Epithelial cell of esophagus (primary cell): ENCODE measurements at regions not wholly inside any gene's neighbourhood (a gene's known extent, or its start where the extent isn't known, plus 50 kb on each side); places are given as distances from the start of the nearest gene placed in this dataset.

Experiments
- DNase-seq: peaks from one replicate; pipeline ENCODE4 v3.0.0; 2010; ENCODE audit warnings: low read depth
- H3K4me3 ChIP-seq: 2 replicates; pipeline ENCODE4 v1.5.1; 2011; ENCODE audit warnings: mild to moderate bottlenecking, low read length, control low read depth
- TF ChIP-seq, protein P1 (sequence below): IDR thresholded peaks from 2 replicates; pipeline ENCODE4 v1.5.1; 2011; ENCODE audit warnings: low read depth, mild to moderate bottlenecking, low read length, control low read depth, inconsistent platforms; ENCODE audit not compliant: insufficient read depth; ENCODE audit errors: missing control alignments

DNA sequence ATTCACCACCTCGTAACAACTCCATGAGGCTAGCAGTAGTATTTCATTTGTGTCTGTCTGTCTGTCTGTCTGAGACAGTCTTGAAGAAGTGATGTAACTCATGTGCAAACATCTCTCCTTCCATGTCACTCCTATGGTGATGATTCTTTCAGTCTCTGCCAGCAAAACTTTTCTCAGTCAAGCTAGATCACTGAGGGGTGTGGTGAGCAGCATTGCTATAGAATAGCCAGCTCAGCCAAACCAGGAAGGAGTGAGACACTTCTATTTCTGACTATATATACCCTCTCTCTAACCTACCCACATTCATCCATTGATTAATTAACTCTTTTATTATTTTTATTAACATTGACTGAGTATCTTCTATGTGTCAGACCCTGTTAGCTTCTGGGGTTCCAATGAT lies 1095.1 kb upstream of the GYPC start:
- DNase-seq = no peak
- TF ChIP-seq, protein P1, sequence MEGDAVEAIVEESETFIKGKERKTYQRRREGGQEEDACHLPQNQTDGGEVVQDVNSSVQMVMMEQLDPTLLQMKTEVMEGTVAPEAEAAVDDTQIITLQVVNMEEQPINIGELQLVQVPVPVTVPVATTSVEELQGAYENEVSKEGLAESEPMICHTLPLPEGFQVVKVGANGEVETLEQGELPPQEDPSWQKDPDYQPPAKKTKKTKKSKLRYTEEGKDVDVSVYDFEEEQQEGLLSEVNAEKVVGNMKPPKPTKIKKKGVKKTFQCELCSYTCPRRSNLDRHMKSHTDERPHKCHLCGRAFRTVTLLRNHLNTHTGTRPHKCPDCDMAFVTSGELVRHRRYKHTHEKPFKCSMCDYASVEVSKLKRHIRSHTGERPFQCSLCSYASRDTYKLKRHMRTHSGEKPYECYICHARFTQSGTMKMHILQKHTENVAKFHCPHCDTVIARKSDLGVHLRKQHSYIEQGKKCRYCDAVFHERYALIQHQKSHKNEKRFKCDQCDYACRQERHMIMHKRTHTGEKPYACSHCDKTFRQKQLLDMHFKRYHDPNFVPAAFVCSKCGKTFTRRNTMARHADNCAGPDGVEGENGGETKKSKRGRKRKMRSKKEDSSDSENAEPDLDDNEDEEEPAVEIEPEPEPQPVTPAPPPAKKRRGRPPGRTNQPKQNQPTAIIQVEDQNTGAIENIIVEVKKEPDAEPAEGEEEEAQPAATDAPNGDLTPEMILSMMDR = no peak
- H3K4me3 ChIP-seq = no peak overlapping the region

DNA sequence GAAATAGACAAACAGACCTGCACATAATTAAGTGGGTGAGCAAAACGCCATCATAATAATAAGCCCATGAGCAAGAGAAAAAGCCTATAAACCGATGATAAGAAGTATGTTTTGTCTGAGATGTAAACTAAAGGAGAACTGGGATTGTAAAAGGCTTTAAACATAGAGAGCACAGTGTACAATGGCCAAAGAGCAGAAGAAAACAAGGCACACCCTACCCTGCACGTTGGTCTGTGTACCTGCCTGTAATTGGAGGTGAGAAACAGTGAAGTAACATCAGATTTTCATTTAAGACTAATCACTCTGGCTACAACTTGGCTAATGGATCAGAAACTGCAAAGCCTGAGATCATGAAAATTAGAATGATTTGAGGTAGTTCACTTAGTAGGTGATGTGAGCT lies 1094.7 kb upstream of the GYPC start:
- TF ChIP-seq, protein P1 = no peak
- no peak overlapping the region for H3K4me3 ChIP-seq
- DNase-seq = no peak

DNA sequence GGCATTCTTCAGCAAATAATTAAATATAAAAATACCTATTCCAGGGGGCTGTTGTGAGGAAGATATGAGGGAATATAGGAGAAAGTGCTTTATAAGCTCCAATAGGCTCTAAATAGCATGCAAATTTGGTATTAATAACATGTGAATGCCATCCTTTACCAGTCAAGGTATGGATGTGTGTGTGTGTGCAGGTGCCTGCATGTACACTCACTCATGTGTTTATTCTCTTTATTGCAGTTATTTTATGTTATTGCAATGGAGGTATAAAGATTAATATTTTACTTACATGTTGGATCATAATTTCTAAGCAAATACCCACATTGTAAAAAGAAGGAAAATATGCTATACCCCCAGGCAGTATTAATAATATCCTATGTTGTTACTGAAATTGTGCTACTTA lies 1093.0 kb upstream of the GYPC start:
- no peak overlapping the region for H3K4me3 ChIP-seq
- TF ChIP-seq, protein P1 = no peak
- no peak for DNase-seq

DNA sequence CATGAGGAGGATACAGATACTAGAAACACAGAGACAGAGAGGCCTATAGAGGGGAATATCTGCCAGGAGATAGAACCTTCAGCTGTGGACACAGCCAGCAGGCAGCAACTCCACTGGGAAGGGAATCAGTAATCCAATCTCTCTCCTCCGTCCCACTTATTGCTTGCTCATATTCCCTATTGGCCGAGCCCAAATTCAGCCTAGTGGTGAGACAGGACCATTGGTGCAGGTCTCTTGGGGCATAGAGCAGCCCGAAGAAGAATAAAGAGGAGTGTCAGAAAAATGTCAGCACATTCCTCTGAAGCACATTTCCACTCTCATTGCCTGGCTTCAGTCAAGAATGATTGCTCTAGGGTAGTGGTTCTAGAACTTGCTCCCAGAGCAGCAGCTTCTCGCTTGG lies 1091.5 kb upstream of the GYPC start:
- TF ChIP-seq, protein P1 = no peak
- no peak overlapping the region for H3K4me3 ChIP-seq
- DNase-seq = no peak

DNA sequence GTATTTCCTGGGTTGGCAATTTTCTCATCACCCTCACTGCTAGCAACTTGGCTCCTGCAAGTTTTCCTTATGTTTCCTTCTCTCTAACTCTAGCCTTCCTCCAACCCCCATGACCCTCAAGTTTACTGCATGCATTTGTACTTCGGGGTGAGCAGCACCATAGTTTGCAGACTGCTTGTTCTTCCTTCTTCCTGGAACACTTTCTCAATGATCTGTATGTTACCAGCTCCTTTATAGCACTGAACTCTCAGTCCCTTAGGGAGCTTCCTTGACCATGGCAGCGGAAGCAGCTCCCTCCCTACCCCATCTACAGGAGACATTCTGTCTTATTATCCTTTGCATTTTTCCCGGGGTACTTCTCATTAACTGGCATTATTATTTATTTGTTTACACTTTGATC lies 1089.5 kb upstream of the GYPC start:
- TF ChIP-seq, protein P1 = no peak
- no peak for DNase-seq
- H3K4me3 ChIP-seq = no peak overlapping the region

DNA sequence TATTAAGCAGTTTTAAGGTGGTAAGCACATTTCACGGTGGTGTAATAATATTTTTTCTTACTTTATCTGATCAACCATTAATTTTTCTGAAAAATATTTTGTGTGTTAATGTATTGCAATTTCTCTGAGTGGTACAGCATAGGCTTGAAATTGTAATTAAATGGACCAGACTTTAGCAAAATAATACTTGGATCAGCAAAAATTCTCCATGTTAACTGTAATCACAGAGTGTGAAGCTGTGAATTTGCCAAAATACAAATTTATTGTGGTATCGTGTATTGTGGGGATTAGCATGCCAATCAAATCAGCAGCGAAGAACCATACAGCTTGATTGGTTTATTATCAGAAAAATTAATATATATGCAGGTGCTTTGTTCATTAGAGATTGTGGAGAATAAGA lies 1088.9 kb upstream of the GYPC start:
- no peak overlapping the region for H3K4me3 ChIP-seq
- DNase-seq = no peak
- TF ChIP-seq, protein P1 = no peak

DNA sequence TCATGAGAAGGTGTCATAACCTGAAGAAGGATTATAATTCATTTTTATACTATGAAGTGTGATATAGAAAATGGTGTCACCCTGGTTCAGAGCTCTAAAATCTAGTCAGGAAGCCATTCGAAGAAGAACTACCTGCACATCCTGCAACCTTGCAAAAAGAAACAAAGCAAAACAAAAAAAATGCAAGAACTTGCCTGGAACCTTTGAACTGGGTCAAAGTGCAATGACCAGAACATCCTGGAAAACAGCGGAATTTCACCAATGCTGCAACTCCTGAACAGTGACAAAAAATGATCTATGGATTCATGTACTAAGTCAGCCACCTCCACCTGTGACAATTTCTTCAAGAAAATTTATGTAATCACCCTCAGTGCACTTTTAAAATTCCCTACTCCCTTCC lies 1083.3 kb upstream of the GYPC start:
- TF ChIP-seq, protein P1 = no peak
- no peak for DNase-seq

More for the DNA sequence above, 1083.3 kb upstream of the GYPC start:
- H3K4me3 ChIP-seq = no peak overlapping the region
